ENCODE measurements at regions not wholly inside any gene's neighbourhood (a gene's known extent, or its start where the extent isn't known, plus 50 kb on each side); places are given as distances from the start of the nearest gene placed in this dataset.

DNA sequence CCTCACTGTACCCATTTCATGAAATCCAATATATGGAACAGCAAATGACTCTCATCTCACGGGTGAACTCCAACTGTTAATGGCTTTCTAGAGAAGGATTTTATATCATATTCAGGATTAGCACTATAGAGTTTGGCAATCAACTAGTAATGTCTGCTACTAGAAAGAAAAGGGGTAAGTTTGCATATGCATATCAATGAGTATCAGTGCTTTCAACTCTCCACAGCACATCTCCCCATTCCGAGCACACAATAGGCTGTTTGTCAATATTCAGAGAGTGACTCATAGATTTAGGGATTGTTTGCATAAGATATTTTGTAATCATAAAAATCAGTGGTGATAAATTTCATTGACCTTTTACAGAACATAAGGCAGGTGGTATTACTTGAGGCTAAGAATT lies 163.2 kb upstream of the LMCD1 start:
- TF ChIP-seq, protein P1, sequence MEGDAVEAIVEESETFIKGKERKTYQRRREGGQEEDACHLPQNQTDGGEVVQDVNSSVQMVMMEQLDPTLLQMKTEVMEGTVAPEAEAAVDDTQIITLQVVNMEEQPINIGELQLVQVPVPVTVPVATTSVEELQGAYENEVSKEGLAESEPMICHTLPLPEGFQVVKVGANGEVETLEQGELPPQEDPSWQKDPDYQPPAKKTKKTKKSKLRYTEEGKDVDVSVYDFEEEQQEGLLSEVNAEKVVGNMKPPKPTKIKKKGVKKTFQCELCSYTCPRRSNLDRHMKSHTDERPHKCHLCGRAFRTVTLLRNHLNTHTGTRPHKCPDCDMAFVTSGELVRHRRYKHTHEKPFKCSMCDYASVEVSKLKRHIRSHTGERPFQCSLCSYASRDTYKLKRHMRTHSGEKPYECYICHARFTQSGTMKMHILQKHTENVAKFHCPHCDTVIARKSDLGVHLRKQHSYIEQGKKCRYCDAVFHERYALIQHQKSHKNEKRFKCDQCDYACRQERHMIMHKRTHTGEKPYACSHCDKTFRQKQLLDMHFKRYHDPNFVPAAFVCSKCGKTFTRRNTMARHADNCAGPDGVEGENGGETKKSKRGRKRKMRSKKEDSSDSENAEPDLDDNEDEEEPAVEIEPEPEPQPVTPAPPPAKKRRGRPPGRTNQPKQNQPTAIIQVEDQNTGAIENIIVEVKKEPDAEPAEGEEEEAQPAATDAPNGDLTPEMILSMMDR (IDR thresholded peaks at IDR 0.05), result no peak
- TF ChIP-seq POLR2AphosphoS5 (IDR thresholded peaks at IDR 0.05; ENCODE audit: low read depth, low read length) (no peak), SIN3A (IDR thresholded peaks at IDR 0.05; ENCODE audit: borderline replicate concordance, insufficient read depth, low read depth, low read length) (no peak)
- TF ChIP-seq, protein P2, sequence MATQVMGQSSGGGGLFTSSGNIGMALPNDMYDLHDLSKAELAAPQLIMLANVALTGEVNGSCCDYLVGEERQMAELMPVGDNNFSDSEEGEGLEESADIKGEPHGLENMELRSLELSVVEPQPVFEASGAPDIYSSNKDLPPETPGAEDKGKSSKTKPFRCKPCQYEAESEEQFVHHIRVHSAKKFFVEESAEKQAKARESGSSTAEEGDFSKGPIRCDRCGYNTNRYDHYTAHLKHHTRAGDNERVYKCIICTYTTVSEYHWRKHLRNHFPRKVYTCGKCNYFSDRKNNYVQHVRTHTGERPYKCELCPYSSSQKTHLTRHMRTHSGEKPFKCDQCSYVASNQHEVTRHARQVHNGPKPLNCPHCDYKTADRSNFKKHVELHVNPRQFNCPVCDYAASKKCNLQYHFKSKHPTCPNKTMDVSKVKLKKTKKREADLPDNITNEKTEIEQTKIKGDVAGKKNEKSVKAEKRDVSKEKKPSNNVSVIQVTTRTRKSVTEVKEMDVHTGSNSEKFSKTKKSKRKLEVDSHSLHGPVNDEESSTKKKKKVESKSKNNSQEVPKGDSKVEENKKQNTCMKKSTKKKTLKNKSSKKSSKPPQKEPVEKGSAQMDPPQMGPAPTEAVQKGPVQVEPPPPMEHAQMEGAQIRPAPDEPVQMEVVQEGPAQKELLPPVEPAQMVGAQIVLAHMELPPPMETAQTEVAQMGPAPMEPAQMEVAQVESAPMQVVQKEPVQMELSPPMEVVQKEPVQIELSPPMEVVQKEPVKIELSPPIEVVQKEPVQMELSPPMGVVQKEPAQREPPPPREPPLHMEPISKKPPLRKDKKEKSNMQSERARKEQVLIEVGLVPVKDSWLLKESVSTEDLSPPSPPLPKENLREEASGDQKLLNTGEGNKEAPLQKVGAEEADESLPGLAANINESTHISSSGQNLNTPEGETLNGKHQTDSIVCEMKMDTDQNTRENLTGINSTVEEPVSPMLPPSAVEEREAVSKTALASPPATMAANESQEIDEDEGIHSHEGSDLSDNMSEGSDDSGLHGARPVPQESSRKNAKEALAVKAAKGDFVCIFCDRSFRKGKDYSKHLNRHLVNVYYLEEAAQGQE (IDR thresholded peaks at IDR 0.05; ENCODE audit: insufficient read depth in 1 of 2, low read depth in 2 of 2, low read length in 1 of 2), result no peak
